Neuron (in vitro differentiated cells): ENCODE measurements at regions not wholly inside any gene's neighbourhood (a gene's known extent, or its start where the extent isn't known, plus 50 kb on each side); places are given as distances from the start of the nearest gene placed in this dataset.

ENCODE experiments used
- H2AFZ ChIP-seq: one replicate; pipeline ENCODE4 v1.6.1; 2013; ENCODE audit warnings: low read depth, mild to moderate bottlenecking, inconsistent platforms, low read length, moderate library complexity
- H3K27me3 ChIP-seq: one replicate; pipeline ENCODE4 v1.6.1; 2013; ENCODE audit warnings: low read length; ENCODE audit not compliant: insufficient read depth
- H3K36me3 ChIP-seq: one replicate; pipeline ENCODE4 v1.6.1; 2013; ENCODE audit warnings: low read length; ENCODE audit not compliant: insufficient read depth
- H3K4me1 ChIP-seq: one replicate; pipeline ENCODE4 v1.6.1; 2013; ENCODE audit warnings: low read length; ENCODE audit not compliant: insufficient read depth
- H3K4me3 ChIP-seq: 2 replicates; pipeline ENCODE4 v1.5.1; 2013; ENCODE audit warnings: mild to moderate bottlenecking, low read length, moderate library complexity
- H3K9me3 ChIP-seq: one replicate; pipeline ENCODE4 v1.6.1; 2013; ENCODE audit warnings: low read length

DNA sequence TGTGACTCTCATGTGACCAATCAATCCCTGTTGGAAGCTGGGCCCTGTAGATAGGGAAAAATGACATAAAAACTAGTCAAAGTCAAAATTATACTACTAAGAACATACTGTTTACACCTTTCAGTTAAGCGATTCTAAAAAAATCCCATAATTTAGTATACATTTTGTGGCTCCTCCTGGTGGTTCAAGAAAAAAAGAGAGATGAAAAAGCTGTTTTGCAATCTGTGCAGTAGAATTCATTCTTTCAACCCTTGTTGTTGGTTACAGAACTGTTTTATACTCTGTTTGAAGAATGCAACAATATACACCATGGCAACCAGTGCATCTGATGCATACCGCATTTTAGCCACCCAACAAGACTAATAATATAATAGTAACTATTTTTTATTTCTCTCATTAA lies 66.8 kb upstream of the ANK2 start:
- Histone ChIP-seq H2AFZ (no peak overlapping the region), H3K4me3 (no peak overlapping the region), H3K36me3 (no peaks in the 10 kb centered on the region), H3K27me3 (no peaks in the 10 kb centered on the region), H3K9me3 (peaks cover 4% of the 10 kb centered on the region), H3K4me1 (no peaks in the 10 kb centered on the region)

DNA sequence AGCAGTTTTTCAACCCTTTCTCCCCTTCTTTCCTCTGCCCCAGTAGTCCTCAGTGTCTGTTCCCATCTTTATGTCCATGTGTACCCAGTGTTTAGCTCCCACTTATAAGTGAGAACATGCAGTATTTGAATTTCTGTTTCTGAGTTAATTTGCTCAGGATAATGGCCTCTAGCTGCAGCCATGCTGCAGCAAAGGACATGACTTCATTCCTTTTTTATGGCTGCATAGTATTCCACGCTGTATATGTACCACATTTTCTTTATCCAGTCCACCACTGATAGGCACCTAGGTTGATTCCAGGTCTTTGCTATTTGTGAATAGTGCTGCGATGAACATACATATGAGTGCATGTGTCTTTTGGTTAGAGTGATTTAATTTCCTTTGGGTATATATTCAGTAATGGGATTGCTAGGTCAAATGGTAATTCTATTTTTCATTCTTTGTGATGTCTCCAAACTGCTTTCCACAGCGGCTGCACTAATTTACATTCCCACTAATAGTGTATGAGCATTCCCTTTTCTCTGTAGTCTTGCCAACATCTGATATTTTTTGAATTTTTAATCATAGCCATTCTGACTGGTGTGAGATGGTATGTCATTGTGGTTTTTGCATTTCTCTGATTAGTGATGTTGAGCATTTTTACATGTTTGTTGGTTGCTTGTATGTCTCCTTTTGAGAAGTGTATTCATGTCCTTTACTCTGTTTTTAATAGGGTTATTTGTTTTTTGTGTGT lies 54.6 kb upstream of the ANK2 start:
- H3K4me3 ChIP-seq: no peak overlapping the region
- no peaks in the 10 kb centered on the region for H3K27me3 ChIP-seq
- H3K9me3 ChIP-seq: no peaks in the 10 kb centered on the region
- H3K36me3 ChIP-seq: no peaks in the 10 kb centered on the region
- H2AFZ ChIP-seq: no peak overlapping the region
- no peaks in the 10 kb centered on the region for H3K4me1 ChIP-seq
